Lower lobe of right lung (tissue), 2 donors: ENCODE measurements at regions not wholly inside any gene's neighbourhood (a gene's known extent, or its start where the extent isn't known, plus 50 kb on each side); places are given as distances from the start of the nearest gene placed in this dataset.

ENCODE experiments used
- ATAC-seq, 2 donors: fragments of 200-7000 bp; cut with Tn5 transposase; one replicate each; pipeline ENCODE4 v1.9.1; 2020 to 2022; ENCODE audit warnings: mild to moderate bottlenecking in 2 of 2, moderate library complexity in 2 of 2
- DNase-seq: peaks from one replicate; pipeline ENCODE4 v3.0.0-alpha.2; 2020
- H3K27ac ChIP-seq: fragments of 200-600 bp; one replicate; pipeline ENCODE4 v1.8.0; 2022
- H3K27me3 ChIP-seq: fragments of 200-600 bp; one replicate; pipeline ENCODE4 v1.8.0; 2022; ENCODE audit warnings: low read depth
- H3K36me3 ChIP-seq: fragments of 200-600 bp; one replicate; pipeline ENCODE4 v1.8.0; 2022; ENCODE audit warnings: mild to moderate bottlenecking
- H3K4me1 ChIP-seq: fragments of 200-600 bp; one replicate; pipeline ENCODE4 v1.8.0; 2022
- H3K4me3 ChIP-seq: fragments of 200-600 bp; one replicate; pipeline ENCODE4 v1.8.0; 2022; ENCODE audit warnings: mild to moderate bottlenecking
- H3K9me3 ChIP-seq: fragments of 200-600 bp; one replicate; pipeline ENCODE4 v1.8.0; 2022
- intact Hi-C: fragments of 100-400 bp; cut with DNase I; formaldehyde crosslinking; loops from one replicate; pipeline ENCODE4 v1.11.0; 2022
- TF ChIP-seq, protein P1 (sequence below): fragments of 200-600 bp; IDR thresholded peaks from one replicate; pipeline ENCODE4 v1.8.0; 2022; ENCODE audit warnings: antibody characterized with exemption, mild to moderate bottlenecking
- donor health status: DM: no; HTN: yes; CAD: no; lungs with severe emphysema.

DNA sequence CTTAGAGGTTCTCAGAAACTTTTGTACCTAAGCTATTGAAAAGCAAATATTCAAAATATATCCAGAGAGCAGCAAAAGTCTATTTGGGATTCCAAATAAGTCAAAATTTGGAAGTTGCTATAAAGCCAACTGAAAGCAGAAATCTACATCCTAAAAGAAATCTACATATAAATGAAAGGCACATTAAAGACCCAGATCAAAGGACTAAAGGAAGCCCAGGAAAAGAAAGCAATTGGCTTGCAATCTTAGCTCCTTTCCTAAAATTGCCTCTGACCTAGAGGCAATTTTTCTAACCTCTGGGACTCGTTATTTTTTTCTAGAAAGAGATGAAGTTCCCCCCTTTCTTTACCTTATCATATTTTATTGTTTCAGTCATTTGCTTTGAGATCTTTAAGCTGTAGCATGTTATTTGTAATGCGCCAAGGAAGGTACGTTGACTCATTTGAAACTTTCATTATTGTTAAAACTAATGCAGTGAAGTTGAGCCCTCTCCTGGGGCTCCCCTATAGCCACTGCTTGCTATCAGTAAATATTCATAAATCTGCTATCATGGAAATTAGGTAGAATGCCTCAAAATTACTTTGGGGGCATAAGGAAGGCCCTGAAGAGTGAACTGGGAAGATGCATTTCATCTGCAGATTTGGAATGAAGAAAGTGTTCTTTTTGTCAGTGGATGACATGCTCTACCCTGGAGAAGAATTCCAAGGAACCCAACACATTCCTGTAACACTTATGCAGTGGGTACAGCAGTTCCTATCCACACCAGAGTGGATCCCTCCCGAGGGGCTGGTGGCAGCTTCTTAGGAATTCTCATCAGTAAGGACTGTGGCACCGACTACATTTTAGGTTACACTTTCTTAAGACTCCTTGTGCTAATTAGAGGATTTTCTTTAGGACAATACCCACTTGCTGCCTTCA is 177.8 kb upstream of the IGFBP7 start:
- no peak for ATAC-seq
- TF ChIP-seq, protein P1, sequence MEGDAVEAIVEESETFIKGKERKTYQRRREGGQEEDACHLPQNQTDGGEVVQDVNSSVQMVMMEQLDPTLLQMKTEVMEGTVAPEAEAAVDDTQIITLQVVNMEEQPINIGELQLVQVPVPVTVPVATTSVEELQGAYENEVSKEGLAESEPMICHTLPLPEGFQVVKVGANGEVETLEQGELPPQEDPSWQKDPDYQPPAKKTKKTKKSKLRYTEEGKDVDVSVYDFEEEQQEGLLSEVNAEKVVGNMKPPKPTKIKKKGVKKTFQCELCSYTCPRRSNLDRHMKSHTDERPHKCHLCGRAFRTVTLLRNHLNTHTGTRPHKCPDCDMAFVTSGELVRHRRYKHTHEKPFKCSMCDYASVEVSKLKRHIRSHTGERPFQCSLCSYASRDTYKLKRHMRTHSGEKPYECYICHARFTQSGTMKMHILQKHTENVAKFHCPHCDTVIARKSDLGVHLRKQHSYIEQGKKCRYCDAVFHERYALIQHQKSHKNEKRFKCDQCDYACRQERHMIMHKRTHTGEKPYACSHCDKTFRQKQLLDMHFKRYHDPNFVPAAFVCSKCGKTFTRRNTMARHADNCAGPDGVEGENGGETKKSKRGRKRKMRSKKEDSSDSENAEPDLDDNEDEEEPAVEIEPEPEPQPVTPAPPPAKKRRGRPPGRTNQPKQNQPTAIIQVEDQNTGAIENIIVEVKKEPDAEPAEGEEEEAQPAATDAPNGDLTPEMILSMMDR = no peak
- H3K27me3 ChIP-seq = no peaks in the 10 kb centered on the region

GRCh38 chr4:57282933-57283310 is 172.7 kb upstream of the IGFBP7 start:
- no peak for ATAC-seq
- Histone ChIP-seq H3K27me3 (no peaks in the 10 kb centered on the region), H3K4me1 (no peaks in the 10 kb centered on the region), H3K9me3 (no peaks in the 10 kb centered on the region), H3K27ac (no peak overlapping the region), H3K36me3 (no peaks in the 10 kb centered on the region), H3K4me3 (no peak overlapping the region)
- DNase-seq = no peak
- TF ChIP-seq, protein P1 = no peak
- intact Hi-C loops = no loop called here

More for the DNA sequence above, 177.8 kb upstream of the IGFBP7 start:
- Histone ChIP-seq H3K4me1 (no peaks in the 10 kb centered on the region), H3K27ac (no peak overlapping the region), H3K9me3 (no peaks in the 10 kb centered on the region), H3K36me3 (no peaks in the 10 kb centered on the region), H3K4me3 (no peak overlapping the region)
- no peak for DNase-seq
- intact Hi-C loops = no loop called here

GRCh38 chr4:57280481-57280880 is 170.3 kb upstream of the IGFBP7 start:
- no peak overlapping the region for H3K27ac ChIP-seq
- DNase-seq (peak; percentile 50), ATAC-seq (peak; percentile 87 to 90)
- intact Hi-C loops = no loop called here
- TF ChIP-seq, protein P1 = no peak
- no peaks in the 10 kb centered on the region for H3K4me1 ChIP-seq
- no peaks in the 10 kb centered on the region for H3K9me3 ChIP-seq
- no peaks in the 10 kb centered on the region for H3K27me3 ChIP-seq
- no peaks in the 10 kb centered on the region for H3K36me3 ChIP-seq
- no peak overlapping the region for H3K4me3 ChIP-seq

- no peaks in the 10 kb centered on the region for H3K27me3 ChIP-seq
- TF ChIP-seq, protein P1 = no peak
Observed at GRCh38 chr4:57278780-57279179, 168.6 kb upstream of the IGFBP7 start.

DNA sequence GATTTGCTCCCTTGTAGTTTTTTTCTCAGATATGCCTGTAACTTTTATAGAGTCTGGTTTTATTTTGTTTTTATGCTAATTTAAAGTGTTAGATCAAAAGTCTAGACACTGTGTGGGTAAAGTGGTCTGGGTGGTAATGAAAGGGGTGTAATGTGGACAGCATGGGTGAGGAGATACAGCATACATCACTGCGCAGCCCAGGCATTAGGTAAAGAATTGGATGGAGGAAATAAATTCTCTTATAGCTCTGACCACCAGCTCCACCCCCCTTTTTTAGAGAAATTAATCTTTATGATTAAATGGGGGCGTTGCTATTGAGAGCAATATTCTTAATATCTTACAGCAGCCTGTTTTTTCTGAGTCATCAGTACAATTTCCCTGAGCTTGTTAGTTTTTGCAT is 163.9 kb upstream of the IGFBP7 start:
- ATAC-seq (no peak), DNase-seq (no peak)
- no peak overlapping the region for H3K27ac ChIP-seq
- intact Hi-C loops = no loop called here
- no peaks in the 10 kb centered on the region for H3K9me3 ChIP-seq
- TF ChIP-seq, protein P1 = no peak
- no peaks in the 10 kb centered on the region for H3K36me3 ChIP-seq
- H3K4me3 ChIP-seq = no peak overlapping the region
- H3K4me1 ChIP-seq = no peaks in the 10 kb centered on the region
- H3K27me3 ChIP-seq = no peaks in the 10 kb centered on the region

More at GRCh38 chr4:57278780-57279179, 168.6 kb upstream of the IGFBP7 start:
- H3K4me1 ChIP-seq = no peaks in the 10 kb centered on the region
- no peaks in the 10 kb centered on the region for H3K36me3 ChIP-seq
- intact Hi-C loops = no loop called here
- H3K4me3 ChIP-seq = no peak overlapping the region
- H3K9me3 ChIP-seq = no peaks in the 10 kb centered on the region
- H3K27ac ChIP-seq = no peak overlapping the region
- DNase-seq (no peak), ATAC-seq (no peak)
